GM06990 (cell line): ENCODE measurements at regions not wholly inside any gene's neighbourhood (a gene's known extent, or its start where the extent isn't known, plus 50 kb on each side); places are given as distances from the start of the nearest gene placed in this dataset.

Source experiments
- DNase-seq: peaks from one replicate; pipeline ENCODE4 v3.0.0-alpha.2; 2011; ENCODE audit not compliant: insufficient read length; ENCODE audit errors: extremely low read depth
- H3K27me3 ChIP-seq: replicated peaks from 2 replicates; pipeline ENCODE4 v1.6.0; 2011; ENCODE audit warnings: low read length; ENCODE audit not compliant: control insufficient read depth, insufficient read depth
- H3K36me3 ChIP-seq: 2 replicates; pipeline ENCODE4 v1.5.1; 2011; ENCODE audit warnings: low read length; ENCODE audit not compliant: control insufficient read depth, insufficient read depth
- H3K4me3 ChIP-seq: replicated peaks from 2 replicates; pipeline ENCODE4 v1.5.1; 2011; ENCODE audit warnings: low read depth, mild to moderate bottlenecking, control low read depth, low read length
- CTCF ChIP-seq: IDR thresholded peaks from 2 replicates; pipeline ENCODE4 v1.5.1; 2011; ENCODE audit warnings: low read length, control low read depth, mild to moderate bottlenecking, inconsistent platforms; ENCODE audit not compliant: insufficient read depth, poor library complexity, severe bottlenecking

DNA sequence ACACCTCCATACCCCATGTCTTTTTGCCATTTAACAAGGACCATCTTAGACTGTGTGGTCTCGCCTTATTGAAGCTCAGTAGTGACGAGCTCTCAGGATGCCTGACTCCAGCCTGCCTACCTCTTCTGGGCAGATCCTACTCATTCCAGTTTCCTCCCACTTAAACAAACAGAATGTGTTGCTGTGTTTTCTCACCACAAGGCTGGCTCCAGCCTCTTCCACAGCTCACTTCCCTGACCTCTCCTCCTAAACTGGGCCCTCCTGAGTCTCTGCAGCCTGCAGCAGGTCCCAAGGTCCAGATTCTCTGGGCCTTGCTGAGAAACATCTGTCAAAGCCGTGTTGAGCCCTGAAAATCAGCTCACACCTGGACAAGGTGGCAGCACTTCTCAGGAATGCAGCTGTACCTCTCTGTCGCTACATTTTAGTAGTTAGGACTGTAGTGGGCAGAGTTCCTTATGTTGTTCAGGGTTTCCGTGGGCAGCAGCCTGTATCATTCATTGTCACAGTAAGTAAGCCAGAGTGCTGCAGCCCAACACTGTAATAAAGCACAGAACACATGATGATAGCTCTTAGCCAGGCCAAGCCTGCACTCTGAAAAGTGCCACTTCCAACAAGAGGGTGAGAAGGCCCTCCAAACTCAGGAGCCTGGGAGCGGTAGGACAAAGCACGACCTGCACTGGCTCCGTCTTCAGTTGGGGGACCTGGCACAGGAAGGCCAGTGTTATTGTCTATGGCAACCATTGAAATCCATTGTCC lies 68.5 kb downstream of the NKX2-1 start:
- Histone ChIP-seq H3K36me3 (no peaks in the 10 kb centered on the region), H3K4me3 (no peak overlapping the region), H3K27me3 (no peaks in the 10 kb centered on the region)
- DNase-seq, result no peak
- no peak for TF ChIP-seq CTCF

- H3K36me3 ChIP-seq, result no peaks in the 10 kb centered on the region
- no peak overlapping the region for H3K4me3 ChIP-seq
- H3K27me3 ChIP-seq, result no peaks in the 10 kb centered on the region
- DNase-seq, result no peak
- no peak for TF ChIP-seq CTCF
These were observed 69.5 kb downstream of the NKX2-1 start for GRCh38 chr14:36450550-36450949.

- DNase-seq, result no peak
- no peak overlapping the region for H3K4me3 ChIP-seq
- no peaks in the 10 kb centered on the region for H3K36me3 ChIP-seq
- no peaks in the 10 kb centered on the region for H3K27me3 ChIP-seq
- no peak for TF ChIP-seq CTCF
These were observed 70.1 kb downstream of the NKX2-1 start for GRCh38 chr14:36449903-36450302.

DNA sequence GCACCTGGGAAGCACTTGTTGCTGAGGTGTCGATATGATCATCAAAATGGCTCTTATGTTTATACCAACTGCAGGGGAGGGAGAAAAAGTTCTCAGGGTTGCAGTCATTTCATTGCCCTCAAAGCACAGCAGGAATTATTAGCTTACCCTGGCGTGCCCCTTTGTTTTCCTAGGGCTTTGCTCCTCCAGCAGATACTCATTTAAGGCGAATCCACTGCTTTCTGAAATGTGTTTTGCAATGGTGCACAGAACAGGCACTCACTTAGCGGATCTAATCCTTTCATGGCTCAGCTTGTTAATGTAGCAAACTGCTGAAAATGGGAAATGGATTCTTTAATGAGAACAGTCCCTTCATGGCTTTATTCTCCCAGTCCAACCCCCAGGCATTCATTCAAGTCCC lies 76.7 kb downstream of the NKX2-1 start:
- H3K36me3 ChIP-seq, result no peaks in the 10 kb centered on the region
- H3K4me3 ChIP-seq, result no peak overlapping the region
- no peak for TF ChIP-seq CTCF
- no peaks in the 10 kb centered on the region; the same call in 1 of the 2 replicates for H3K27me3 ChIP-seq
- no peak for DNase-seq

DNA sequence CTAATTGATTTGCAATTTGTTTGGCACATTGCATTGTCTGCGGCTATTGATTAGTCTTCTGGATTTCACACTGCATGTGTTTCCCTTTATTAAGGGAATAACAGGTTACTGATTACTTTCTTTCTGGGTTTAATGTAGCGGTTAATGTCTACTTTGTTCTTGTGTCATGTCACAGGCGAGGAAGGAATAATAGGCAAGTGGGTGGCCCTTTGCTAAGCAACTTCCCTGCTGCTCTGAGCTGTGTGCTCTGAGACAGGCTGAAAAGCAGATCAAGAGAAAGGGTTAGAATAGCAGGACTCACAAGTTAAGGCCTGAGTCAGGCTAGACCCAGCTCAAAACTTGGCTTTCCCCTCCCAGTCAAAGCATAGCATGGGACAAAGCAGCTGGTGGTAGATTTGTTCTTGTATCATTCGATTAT lies 77.2 kb downstream of the NKX2-1 start:
- no peaks in the 10 kb centered on the region for H3K36me3 ChIP-seq
- H3K4me3 ChIP-seq, result no peak overlapping the region
- DNase-seq, result no peak
- H3K27me3 ChIP-seq, result no peaks in the 10 kb centered on the region; the same call in 1 of the 2 replicates
- no peak for TF ChIP-seq CTCF
